Mucosa of descending colon (tissue), 3 donors: ENCODE measurements at regions not wholly inside any gene's neighbourhood (a gene's known extent, or its start where the extent isn't known, plus 50 kb on each side); places are given as distances from the start of the nearest gene placed in this dataset.

Source experiments
- ATAC-seq: fragments of 200-7000 bp; cut with Tn5 transposase; one replicate; pipeline ENCODE4 v1.9.1; 2020; ENCODE audit warnings: mild to moderate bottlenecking, moderate library complexity
- DNase-seq, 3 donors: peaks; one replicate each; pipeline ENCODE4 v3.0.0-alpha.2; 2020
- H3K36me3 ChIP-seq: fragments of 200-600 bp; one replicate; pipeline ENCODE4 v1.8.0; 2021; ENCODE audit warnings: low read depth, mild to moderate bottlenecking
- H3K4me1 ChIP-seq: fragments of 200-600 bp; one replicate; pipeline ENCODE4 v1.8.0; 2021; ENCODE audit warnings: low read depth, mild to moderate bottlenecking
- H3K4me3 ChIP-seq: fragments of 200-600 bp; one replicate; pipeline ENCODE4 v1.8.0; 2021; ENCODE audit warnings: mild to moderate bottlenecking
- H3K9me3 ChIP-seq: fragments of 200-600 bp; one replicate; pipeline ENCODE4 v1.8.0; 2021; ENCODE audit warnings: mild to moderate bottlenecking
- CTCF ChIP-seq: fragments of 200-600 bp; IDR thresholded peaks from one replicate; pipeline ENCODE4 v1.8.0; 2022; ENCODE audit warnings: antibody characterized with exemption, mild to moderate bottlenecking
- intact Hi-C, 2 donors: fragments of 100-400 bp; cut with DNase I in 1 of 2; cut with micrococcal nuclease in 1 of 2; formaldehyde crosslinking; loops; one replicate each; pipeline versions ENCODE4 v1.11.0 to v1.11.1; 2022; cut with DNase I, micrococcal nuclease
- donor health status: DM: no; HTN: no; CAD: no; lungs with moderate emphysema.
- donor health status: DM: no; HTN: no; CAD: no.
- donor health status: DM: no; HTN: yes; CAD: no.

GRCh38 chr3:66655044-66655443 lies 154.2 kb upstream of the LRIG1 start:
- H3K36me3 ChIP-seq, result no peaks in the 10 kb centered on the region
- intact Hi-C loops, result no loop called here
- no peak for ATAC-seq
- TF ChIP-seq CTCF, result no peak
- H3K4me1 ChIP-seq, result no peaks in the 10 kb centered on the region
- no peaks in the 10 kb centered on the region for H3K9me3 ChIP-seq
- DNase-seq, result no peak
- no peak overlapping the region for H3K4me3 ChIP-seq

GRCh38 chr3:66655671-66656070 lies 154.8 kb upstream of the LRIG1 start:
- ATAC-seq, result no peak
- Histone ChIP-seq H3K4me1 (no peaks in the 10 kb centered on the region), H3K4me3 (no peak overlapping the region), H3K36me3 (no peaks in the 10 kb centered on the region), H3K9me3 (no peaks in the 10 kb centered on the region)
- DNase-seq, result no peak
- intact Hi-C loops, result no loop called here
- no peak for TF ChIP-seq CTCF

- no peak for DNase-seq
- peak; percentile 42 for ATAC-seq
- intact Hi-C loops, result no loop called here
Observed at GRCh38 chr3:66656609-66657008, 155.8 kb upstream of the LRIG1 start.

GRCh38 chr3:66659056-66659455 lies 158.2 kb upstream of the LRIG1 start:
- DNase-seq (no peak), ATAC-seq (no peak)
- Histone ChIP-seq H3K9me3 (no peaks in the 10 kb centered on the region), H3K4me1 (no peaks in the 10 kb centered on the region), H3K36me3 (no peaks in the 10 kb centered on the region), H3K4me3 (no peak overlapping the region)
- intact Hi-C loops, result no loop called here
- no peak for TF ChIP-seq CTCF

More at GRCh38 chr3:66656609-66657008, 155.8 kb upstream of the LRIG1 start:
- no peaks in the 10 kb centered on the region for H3K36me3 ChIP-seq
- no peaks in the 10 kb centered on the region for H3K9me3 ChIP-seq
- no peak overlapping the region for H3K4me3 ChIP-seq
- no peaks in the 10 kb centered on the region for H3K4me1 ChIP-seq
- no peak for TF ChIP-seq CTCF

GRCh38 chr3:66661628-66662027 lies 160.8 kb upstream of the LRIG1 start:
- Histone ChIP-seq H3K4me1 (peaks cover 3% of the 10 kb centered on the region), H3K36me3 (no peaks in the 10 kb centered on the region), H3K4me3 (no peak overlapping the region), H3K9me3 (no peaks in the 10 kb centered on the region)
- ATAC-seq, result no peak
- intact Hi-C loops, result no loop called here
- no peak for TF ChIP-seq CTCF
- no peak for DNase-seq

- Histone ChIP-seq H3K9me3 (no peaks in the 10 kb centered on the region), H3K4me3 (no peak overlapping the region), H3K36me3 (no peaks in the 10 kb centered on the region), H3K4me1 (peaks cover 3% of the 10 kb centered on the region)
- intact Hi-C loops, result no loop called here
- TF ChIP-seq CTCF, result no peak
- ATAC-seq (no peak), DNase-seq (no peak)
Observed at GRCh38 chr3:66662894-66663293, 162.1 kb upstream of the LRIG1 start.
